ENCODE measurements at regions not wholly inside any gene's neighbourhood (a gene's known extent, or its start where the extent isn't known, plus 50 kb on each side); places are given as distances from the start of the nearest gene placed in this dataset.

GRCh38 chr6:170034294-170034693 lies 256.6 kb downstream of the DLL1 start:
- DNase-seq (ENCODE audit: extremely low spot score), result no peak
- H3K27ac ChIP-seq (replicated peaks in 1 of 4), result no peak overlapping the region
- no peaks in the 10 kb centered on the region for H3K36me3 ChIP-seq
- no peaks in the 10 kb centered on the region for H3K27me3 ChIP-seq
- TF ChIP-seq POLR2A (IDR thresholded peaks at IDR 0.05; ENCODE audit: low read depth), result no peak
- TF ChIP-seq CTCF (IDR thresholded peaks at IDR 0.05), result no peak
- TF ChIP-seq EP300 (IDR thresholded peaks at IDR 0.05), result no peak
- TF ChIP-seq POLR2AphosphoS5 (IDR thresholded peaks at IDR 0.05), result no peak
- H3K4me3 ChIP-seq, result no peak overlapping the region
- peaks cover 0 to 12% (median 0%) of the 10 kb centered on the region in 4 donors for H3K4me1 ChIP-seq
- intact Hi-C loops (cut with DNase I), result no loop called here
- 90% methylated on average over 11 of the region's 12 CpGs for WGBS
- peaks cover 0 to 6% (median 0%) of the 10 kb centered on the region in 4 donors for H3K9me3 ChIP-seq

GRCh38 chr6:170033666-170034065 lies 257.2 kb downstream of the DLL1 start:
- TF ChIP-seq CTCF (IDR thresholded peaks at IDR 0.05), result no peak
- TF ChIP-seq POLR2A (IDR thresholded peaks at IDR 0.05; ENCODE audit: low read depth), result no peak
- TF ChIP-seq EP300 (IDR thresholded peaks at IDR 0.05), result no peak
- TF ChIP-seq POLR2AphosphoS5 (IDR thresholded peaks at IDR 0.05), result no peak
- intact Hi-C loops (cut with DNase I), result no loop called here
- Histone ChIP-seq H3K9me3 (peaks cover 0 to 6% (median 0%) of the 10 kb centered on the region in 4 donors), H3K27me3 (no peaks in the 10 kb centered on the region), H3K27ac (replicated peaks in 1 of 4) (no peak overlapping the region), H3K36me3 (no peaks in the 10 kb centered on the region), H3K4me1 (peaks cover 0 to 12% (median 0%) of the 10 kb centered on the region in 4 donors), H3K4me3 (no peak overlapping the region)
- DNase-seq (ENCODE audit: extremely low spot score), result no peak
- 92% methylated on average over 4 of the region's 4 CpGs for WGBS

- Histone ChIP-seq H3K27me3 (no peaks in the 10 kb centered on the region), H3K4me3 (no peak overlapping the region), H3K9me3 (peaks cover 0 to 6% (median 0%) of the 10 kb centered on the region in 4 donors), H3K27ac (replicated peaks in 1 of 4) (no peak overlapping the region), H3K36me3 (no peaks in the 10 kb centered on the region), H3K4me1 (peaks cover 0 to 6% (median 0%) of the 10 kb centered on the region in 4 donors)
- intact Hi-C loops (cut with DNase I), result no loop called here
- 95% methylated on average over 9 of the region's 9 CpGs for WGBS
- no peak for TF ChIP-seq EP300 (IDR thresholded peaks at IDR 0.05)
- no peak for TF ChIP-seq POLR2AphosphoS5 (IDR thresholded peaks at IDR 0.05)
- no peak for TF ChIP-seq CTCF (IDR thresholded peaks at IDR 0.05)
- TF ChIP-seq POLR2A (IDR thresholded peaks at IDR 0.05; ENCODE audit: low read depth), result no peak
- no peak for DNase-seq (ENCODE audit: extremely low spot score)
Measured at GRCh38 chr6:170032706-170033309, 258.1 kb downstream of the DLL1 start.

- intact Hi-C loops (cut with DNase I), result no loop called here
- 100% methylated on average over 3 of the region's 6 CpGs for WGBS
- H3K27ac ChIP-seq (replicated peaks in 1 of 4), result no peak overlapping the region
Measured at GRCh38 chr6:170032197-170032596, 258.7 kb downstream of the DLL1 start.

More at GRCh38 chr6:170032197-170032596, 258.7 kb downstream of the DLL1 start:
- H3K4me3 ChIP-seq, result no peak overlapping the region
- peaks cover 0 to 4% (median 0%) of the 10 kb centered on the region in 4 donors for H3K4me1 ChIP-seq
- no peak for DNase-seq (ENCODE audit: extremely low spot score)
- no peaks in the 10 kb centered on the region for H3K27me3 ChIP-seq
- H3K9me3 ChIP-seq, result peaks cover 0 to 6% (median 0%) of the 10 kb centered on the region in 4 donors
- no peak for TF ChIP-seq POLR2AphosphoS5 (IDR thresholded peaks at IDR 0.05)
- TF ChIP-seq CTCF (IDR thresholded peaks at IDR 0.05), result no peak
- no peak for TF ChIP-seq EP300 (IDR thresholded peaks at IDR 0.05)
- TF ChIP-seq POLR2A (IDR thresholded peaks at IDR 0.05; ENCODE audit: low read depth), result no peak
- H3K36me3 ChIP-seq, result no peaks in the 10 kb centered on the region

Data from esophagus muscularis mucosa (tissue), 4 donors.